Suprapubic skin (tissue), 3 donors: ENCODE measurements at regions not wholly inside any gene's neighbourhood (a gene's known extent, or its start where the extent isn't known, plus 50 kb on each side); places are given as distances from the start of the nearest gene placed in this dataset.

ENCODE experiments used
- EP300 ChIP-seq: sonication (generic); formaldehyde crosslinking; IDR thresholded peaks from one replicate; pipeline ENCODE4 v1.6.1; 2017; ENCODE audit warnings: antibody characterized with exemption
- TF ChIP-seq, protein P1 (sequence below), 2 donors: fragments of 200-600 bp in 1 of 2; fragments of 450-650 bp in 1 of 2; sonication (generic) in 1 of 2; IDR thresholded peaks; one replicate each; pipeline ENCODE4 v1.5.1; 2016 to 2019; ENCODE audit warnings: antibody characterized with exemption in 2 of 2, mild to moderate bottlenecking in 1 of 2, moderate library complexity in 1 of 2

GRCh38 chr19:31427857-31428256, 78.6 kb upstream of the TSHZ3 start:
- TF ChIP-seq, protein P1, sequence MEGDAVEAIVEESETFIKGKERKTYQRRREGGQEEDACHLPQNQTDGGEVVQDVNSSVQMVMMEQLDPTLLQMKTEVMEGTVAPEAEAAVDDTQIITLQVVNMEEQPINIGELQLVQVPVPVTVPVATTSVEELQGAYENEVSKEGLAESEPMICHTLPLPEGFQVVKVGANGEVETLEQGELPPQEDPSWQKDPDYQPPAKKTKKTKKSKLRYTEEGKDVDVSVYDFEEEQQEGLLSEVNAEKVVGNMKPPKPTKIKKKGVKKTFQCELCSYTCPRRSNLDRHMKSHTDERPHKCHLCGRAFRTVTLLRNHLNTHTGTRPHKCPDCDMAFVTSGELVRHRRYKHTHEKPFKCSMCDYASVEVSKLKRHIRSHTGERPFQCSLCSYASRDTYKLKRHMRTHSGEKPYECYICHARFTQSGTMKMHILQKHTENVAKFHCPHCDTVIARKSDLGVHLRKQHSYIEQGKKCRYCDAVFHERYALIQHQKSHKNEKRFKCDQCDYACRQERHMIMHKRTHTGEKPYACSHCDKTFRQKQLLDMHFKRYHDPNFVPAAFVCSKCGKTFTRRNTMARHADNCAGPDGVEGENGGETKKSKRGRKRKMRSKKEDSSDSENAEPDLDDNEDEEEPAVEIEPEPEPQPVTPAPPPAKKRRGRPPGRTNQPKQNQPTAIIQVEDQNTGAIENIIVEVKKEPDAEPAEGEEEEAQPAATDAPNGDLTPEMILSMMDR (IDR thresholded peaks at IDR 0.05) = no peak
- no peak for TF ChIP-seq EP300
